AG09309 (cell line): ENCODE measurements at regions not wholly inside any gene's neighbourhood (a gene's known extent, or its start where the extent isn't known, plus 50 kb on each side); places are given as distances from the start of the nearest gene placed in this dataset.

Source experiments
- DNase-seq: peaks from one replicate; pipeline ENCODE4 v3.0.0-alpha.2; 2010; ENCODE audit warnings: low read depth
- H3K4me3 ChIP-seq: 2 replicates; pipeline ENCODE4 v1.5.1; 2011; ENCODE audit warnings: mild to moderate bottlenecking, low read depth, low read length, moderate library complexity; ENCODE audit not compliant: control insufficient read depth
- CTCF ChIP-seq: IDR thresholded peaks from 2 replicates; pipeline ENCODE4 v1.5.1; 2011; ENCODE audit warnings: mild to moderate bottlenecking, low read depth, low read length, inconsistent platforms; ENCODE audit not compliant: insufficient read depth, control insufficient read depth; ENCODE audit errors: missing control alignments

GRCh38 chr7:45469103-45469502 is 105.1 kb upstream of the ADCY1 start:
- no peak for TF ChIP-seq CTCF
- DNase-seq: no peak
- no peak overlapping the region for H3K4me3 ChIP-seq

GRCh38 chr7:45470031-45470430 is 104.1 kb upstream of the ADCY1 start:
- TF ChIP-seq CTCF: no peak
- DNase-seq: no peak
- no peak overlapping the region for H3K4me3 ChIP-seq

GRCh38 chr7:45479781-45480180 is 94.4 kb upstream of the ADCY1 start:
- no peak for TF ChIP-seq CTCF
- DNase-seq: no peak

GRCh38 chr7:45482451-45482850 is 91.7 kb upstream of the ADCY1 start:
- DNase-seq: no peak
- H3K4me3 ChIP-seq: no peak overlapping the region
- no peak for TF ChIP-seq CTCF

More at GRCh38 chr7:45479781-45480180, 94.4 kb upstream of the ADCY1 start:
- no peak overlapping the region for H3K4me3 ChIP-seq

- TF ChIP-seq CTCF: no peak
- H3K4me3 ChIP-seq: no peak overlapping the region
- DNase-seq: no peak
Measured at GRCh38 chr7:45484094-45484493, 90.1 kb upstream of the ADCY1 start.

GRCh38 chr7:45486575-45486974 is 87.6 kb upstream of the ADCY1 start:
- TF ChIP-seq CTCF: no peak
- no peak for DNase-seq
- H3K4me3 ChIP-seq: no peak overlapping the region

GRCh38 chr7:45494885-45495284 is 79.3 kb upstream of the ADCY1 start:
- DNase-seq: no peak
- no peak for TF ChIP-seq CTCF
- H3K4me3 ChIP-seq: no peak overlapping the region
